ENCODE measurements at regions not wholly inside any gene's neighbourhood (a gene's known extent, or its start where the extent isn't known, plus 50 kb on each side); places are given as distances from the start of the nearest gene placed in this dataset.
"Not testable (repeated sequence)": the region's sequence is repeated elsewhere in the genome, so short reads cannot be mapped to it uniquely, and the experiment has no call there.

- DNase-seq = no peak
Measured at GRCh38 chr13:105908586-105908985, 626.9 kb downstream of the EFNB2 start.

DNA sequence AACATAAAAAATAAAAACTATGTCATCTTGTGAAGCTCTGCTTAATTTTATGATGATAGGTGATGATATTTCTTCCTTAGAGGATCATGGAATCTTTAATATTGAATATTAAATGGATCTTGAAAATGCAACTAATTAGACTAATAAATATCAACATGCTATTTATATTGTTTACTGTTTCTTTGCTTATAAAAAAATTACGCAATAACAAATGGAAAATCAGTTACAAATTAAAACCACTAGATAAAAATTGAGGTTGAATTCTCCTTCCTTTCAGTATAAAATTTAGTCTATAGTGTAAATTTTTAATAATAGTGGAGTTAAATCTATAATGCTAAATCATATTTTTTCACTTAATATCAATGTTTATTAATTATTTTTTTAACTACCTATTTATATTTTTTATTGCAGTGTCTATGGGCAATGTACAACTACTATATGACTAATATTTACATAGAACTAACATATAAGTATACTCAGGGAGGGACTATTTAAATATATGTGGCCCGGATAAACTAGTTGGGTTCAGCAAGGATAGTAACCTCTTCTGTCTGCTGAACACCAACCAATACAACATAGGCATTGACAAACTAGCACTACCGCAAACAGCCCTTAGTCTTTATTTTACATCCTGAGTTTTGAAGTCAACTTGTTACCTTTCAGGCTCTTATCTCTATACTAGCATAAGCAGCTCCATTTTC, 628.0 kb downstream of the EFNB2 start:
- no peak for DNase-seq

DNA sequence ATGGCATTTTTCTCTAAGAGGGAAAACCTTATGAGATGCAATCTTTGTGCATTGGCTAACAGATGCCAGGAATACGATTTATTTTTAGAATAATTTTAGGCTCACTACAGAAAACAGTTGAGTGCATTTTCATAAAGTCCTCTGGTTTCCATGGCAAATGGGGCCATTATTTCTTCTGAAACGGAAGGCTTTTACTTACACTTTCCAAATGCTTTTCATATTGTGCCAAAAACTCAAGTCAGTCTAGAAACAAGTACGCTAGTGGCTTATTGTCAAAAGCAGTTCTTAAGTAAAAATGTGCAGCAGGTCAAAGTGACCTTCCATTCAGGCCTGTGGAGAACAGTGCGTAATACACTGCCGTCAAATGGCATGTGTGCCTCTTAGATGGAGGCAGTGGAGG, 628.7 kb downstream of the EFNB2 start:
- no peak for DNase-seq

- DNase-seq = no peak
Measured at GRCh38 chr13:105904034-105904742, 631.3 kb downstream of the EFNB2 start.

GRCh38 chr13:105902396-105902795, 633.1 kb downstream of the EFNB2 start:
- DNase-seq = peak; percentile 42

DNA sequence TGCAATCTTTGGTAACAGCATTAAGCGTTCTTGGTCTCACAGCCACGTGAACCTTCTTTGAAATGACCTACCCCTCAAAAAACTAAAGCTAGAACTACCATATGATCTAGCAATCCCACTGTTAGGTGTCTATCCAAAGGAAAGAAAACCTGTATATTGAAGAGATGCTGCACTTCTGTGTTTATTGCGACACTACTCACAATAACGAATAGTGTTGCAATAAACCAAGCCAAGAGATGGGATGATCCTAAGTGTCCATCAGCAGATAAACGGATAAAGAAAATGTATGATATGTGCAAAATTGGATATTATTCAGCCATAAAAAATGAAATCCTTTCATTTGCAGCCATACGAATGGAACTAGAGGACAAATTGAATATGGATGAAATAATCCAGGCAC, 637.9 kb downstream of the EFNB2 start:
- no peak for DNase-seq

DNA sequence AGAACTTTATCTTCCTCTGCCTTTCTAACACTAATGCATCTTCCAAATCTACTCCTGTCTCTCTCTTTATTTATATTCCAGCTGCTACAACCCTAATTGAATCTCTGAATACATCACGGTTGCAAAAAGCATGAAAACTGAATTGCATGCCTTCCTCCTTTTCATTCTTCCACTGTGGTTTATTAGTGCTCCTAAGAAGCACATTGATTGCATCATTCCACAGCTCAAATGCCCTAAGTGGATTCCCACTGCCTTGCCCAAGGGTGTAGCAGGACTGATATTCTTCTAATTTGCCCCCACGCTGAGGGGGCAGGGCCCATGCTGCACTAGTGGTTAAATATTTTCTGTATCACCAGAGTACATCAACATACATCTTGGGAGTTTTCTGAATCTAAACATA, 640.8 kb downstream of the EFNB2 start:
- DNase-seq = no peak

DNA sequence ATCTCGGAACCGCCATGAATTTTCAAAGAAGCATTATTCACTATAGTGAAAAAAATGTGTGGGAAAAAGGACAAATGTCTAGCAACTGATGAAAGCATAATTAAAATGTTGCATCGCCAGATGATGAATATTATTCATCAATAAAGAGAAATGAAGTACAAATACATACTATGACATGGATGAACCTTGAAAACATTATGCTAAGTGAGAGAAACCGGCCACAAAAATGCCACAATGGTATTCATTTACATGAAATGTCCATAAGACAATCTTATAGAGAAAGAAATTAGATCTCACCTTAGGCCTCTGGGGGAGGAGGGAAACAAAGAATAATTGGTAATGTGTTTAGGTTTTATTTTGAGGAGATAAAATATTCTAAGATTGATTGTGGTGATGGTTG, 645.0 kb downstream of the EFNB2 start:
- no peak for DNase-seq

DNA sequence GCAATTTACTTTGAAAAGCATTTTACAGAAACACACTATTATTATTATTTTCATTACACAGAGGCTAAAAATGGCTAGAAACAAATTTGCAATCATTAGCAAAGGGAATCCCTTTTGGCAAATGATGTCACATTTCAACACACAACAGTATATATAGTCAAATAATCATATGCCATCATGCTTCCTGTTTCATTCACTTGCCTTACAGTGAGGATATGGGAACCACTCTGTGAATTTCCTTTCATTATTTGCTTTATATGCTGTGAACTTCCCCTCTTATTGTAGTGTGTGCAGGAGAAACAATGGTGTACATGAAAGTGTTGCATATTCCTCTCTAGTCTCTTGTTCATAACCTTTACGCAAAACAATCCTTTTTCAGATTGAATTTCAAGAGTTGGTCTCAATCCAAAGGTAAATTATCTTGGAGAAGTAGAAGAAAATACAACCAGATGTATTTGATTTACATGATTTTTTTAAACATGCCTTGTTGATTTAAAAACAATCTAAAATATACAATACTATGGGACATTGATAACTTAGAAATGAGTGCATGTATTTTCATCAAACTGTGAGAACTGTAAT, 657.3 kb downstream of the EFNB2 start:
- DNase-seq = no peak

- DNase-seq = no peak
Measured at GRCh38 chr13:105874814-105875213, 660.6 kb downstream of the EFNB2 start.

DNA sequence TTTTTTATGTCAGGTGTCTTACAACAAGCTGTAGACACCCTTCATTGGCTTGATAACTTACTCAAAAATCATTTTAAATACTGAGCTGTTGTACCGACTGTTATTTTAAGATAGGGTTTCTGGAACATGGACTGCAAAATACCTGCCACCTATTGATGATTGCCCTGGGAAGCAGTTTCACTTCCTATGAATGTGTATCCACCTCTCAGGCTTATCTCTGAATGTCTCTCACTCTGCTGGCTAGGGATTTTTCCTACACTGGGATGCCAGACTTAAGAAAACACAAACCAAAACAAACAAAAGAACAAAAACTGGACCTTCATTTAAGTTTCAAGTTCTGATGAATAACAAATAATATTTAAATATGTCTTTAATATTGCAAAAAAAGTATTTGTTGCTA, 663.7 kb downstream of the EFNB2 start:
- no peak for DNase-seq

DNA sequence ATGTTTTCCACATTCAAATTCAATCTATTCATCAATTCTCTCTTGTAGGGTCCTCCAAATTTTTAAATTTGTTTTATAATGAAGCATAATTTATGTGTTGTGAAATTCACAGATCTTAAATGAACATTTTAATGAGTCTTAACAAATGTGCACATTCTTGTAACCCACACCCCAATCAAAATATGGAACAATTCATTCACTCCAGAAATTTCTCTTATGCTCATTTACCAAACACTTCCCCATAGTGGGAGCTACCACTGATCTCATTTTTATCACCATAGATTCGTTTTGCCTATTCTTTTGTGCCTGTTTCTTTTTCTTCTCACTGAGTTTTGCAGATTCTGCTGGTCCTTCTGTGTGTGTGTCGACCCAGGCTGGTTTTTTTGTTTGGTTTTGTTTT, 664.1 kb downstream of the EFNB2 start:
- DNase-seq = no peak

GRCh38 chr13:105863300-105863920, 672.1 kb downstream of the EFNB2 start:
- DNase-seq = no peak

GRCh38 chr13:105848494-105848893, 687.0 kb downstream of the EFNB2 start:
- DNase-seq = no peak

DNA sequence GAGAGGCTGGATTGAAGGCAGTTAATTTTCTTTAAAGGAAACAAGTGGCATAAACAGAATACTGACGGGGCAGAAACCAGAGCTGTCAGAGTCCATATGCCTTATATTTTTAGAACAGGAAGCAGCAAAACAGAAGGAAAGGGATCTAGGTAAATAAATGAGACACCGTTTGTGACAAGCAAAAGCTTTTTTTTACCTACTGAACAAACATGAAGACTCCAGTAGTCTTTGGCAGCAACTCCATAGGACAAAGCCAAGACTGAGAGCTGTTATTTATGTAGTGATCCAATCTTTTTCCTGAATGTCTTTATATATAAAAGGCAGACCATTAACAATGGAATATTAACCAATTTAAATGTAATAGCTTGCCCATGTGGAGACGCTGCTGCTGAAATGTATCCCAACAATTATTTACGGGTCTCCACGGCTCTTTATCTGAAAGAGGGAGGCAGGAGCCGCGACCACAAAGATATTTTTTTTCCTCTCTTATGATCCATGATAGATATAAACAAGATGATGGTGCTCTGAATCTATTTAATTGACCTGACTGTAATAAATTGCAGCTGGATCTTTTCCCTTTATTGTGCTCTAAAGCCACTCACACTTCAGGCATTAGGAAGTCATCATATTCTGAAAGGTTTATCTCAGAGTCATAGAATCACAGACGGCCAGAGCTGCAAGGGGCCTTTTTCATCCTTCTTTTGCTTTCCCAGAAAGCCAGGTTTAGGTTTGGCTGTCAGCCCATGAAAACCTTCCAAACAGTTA, 687.8 kb downstream of the EFNB2 start:
- DNase-seq = peak; percentile 84

DNA sequence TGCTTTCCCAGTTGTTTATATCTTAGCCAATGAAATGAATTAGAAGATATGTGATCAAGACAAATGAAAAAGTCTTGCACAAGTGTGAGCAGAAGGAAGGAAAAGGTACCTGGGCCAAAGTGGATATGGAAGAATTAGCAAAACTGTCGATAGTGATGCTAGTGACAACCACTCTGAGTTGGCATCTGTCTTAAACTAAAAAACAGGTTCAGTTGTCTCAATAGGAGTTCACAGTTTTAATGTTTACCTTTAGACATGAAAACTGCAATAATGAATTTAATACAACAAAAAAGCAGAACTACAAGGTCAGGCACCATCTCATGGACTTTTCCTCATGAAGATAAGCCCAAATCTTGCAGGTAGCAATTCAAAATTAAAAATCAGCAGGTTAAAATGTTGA, 688.5 kb downstream of the EFNB2 start:
- no peak for DNase-seq

DNA sequence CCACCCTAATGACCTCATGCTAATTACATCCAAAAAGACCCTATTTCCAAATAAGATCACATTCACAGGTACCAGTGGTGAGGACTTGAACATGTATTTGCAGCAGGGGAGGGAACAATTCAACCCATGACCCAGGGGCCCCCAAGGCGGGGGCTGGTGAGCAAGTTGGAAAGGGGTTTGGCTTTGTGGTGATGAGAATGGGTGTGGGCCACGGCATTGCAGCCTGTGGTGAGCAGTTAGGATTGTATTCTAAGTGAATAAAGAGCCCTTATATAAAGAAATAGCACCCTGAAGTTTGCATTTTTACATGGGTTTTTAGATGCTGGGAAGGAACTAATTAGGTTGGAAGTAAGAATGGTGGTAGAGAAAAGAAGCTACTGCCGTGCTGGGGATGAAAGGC, 694.2 kb downstream of the EFNB2 start:
- no peak for DNase-seq

GRCh38 chr13:105838231-105838630, 697.2 kb downstream of the EFNB2 start:
- no peak for DNase-seq

- DNase-seq = not testable (repeated sequence)
Measured at GRCh38 chr13:105837295-105837694, 698.2 kb downstream of the EFNB2 start.

GRCh38 chr13:105830821-105831220, 704.6 kb downstream of the EFNB2 start:
- no peak for DNase-seq

- DNase-seq = no peak
Measured at GRCh38 chr13:105827111-105827809, 708.2 kb downstream of the EFNB2 start.

DNA sequence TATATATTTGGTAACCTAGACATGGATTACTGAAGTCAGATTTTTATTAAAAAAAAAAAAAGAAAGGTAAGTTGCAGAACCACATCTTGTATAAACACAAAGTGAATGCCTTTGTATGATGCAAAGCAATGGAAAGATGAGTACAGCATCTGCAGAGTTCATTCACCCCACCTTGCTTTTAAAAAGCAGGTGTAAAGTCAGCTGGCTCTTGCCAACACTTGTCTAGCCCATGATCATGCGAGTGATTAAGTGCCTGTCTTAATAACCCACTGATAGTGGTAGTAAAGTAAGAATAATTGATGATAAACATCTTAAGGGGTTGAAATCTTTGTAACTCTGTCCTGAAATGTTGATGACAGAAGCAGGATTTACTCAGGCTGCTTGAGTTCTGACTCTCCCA, 710.4 kb downstream of the EFNB2 start:
- no peak for DNase-seq

- no peak for DNase-seq
Measured at GRCh38 chr13:105821337-105821736, 714.1 kb downstream of the EFNB2 start.
